Brain pericyte (primary cell): ENCODE measurements at regions not wholly inside any gene's neighbourhood (a gene's known extent, or its start where the extent isn't known, plus 50 kb on each side); places are given as distances from the start of the nearest gene placed in this dataset.

Source experiments
- DNase-seq: peaks from one replicate; pipeline ENCODE4 v3.0.0-alpha.2; 2012; ENCODE audit warnings: low read depth, low spot score

DNA sequence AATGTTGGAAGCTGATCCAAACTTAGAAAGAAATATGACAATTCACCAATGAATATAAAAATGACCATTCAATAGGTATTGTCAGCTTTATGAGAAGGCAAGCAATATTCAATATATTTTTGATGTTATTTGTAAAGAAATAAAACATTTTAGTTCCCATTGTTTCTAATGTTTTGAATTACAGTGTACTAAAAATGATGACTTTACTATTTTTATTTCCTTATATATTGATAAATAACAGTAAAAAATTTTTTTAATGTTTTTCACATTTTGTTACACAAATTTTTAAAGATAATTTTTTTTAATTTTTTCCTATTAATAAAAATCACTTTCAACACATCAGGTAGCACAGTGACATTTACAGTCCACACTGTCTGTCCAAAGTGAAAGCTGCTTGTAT, 565.5 kb upstream of the FAM241A start:
- DNase-seq: no peak

DNA sequence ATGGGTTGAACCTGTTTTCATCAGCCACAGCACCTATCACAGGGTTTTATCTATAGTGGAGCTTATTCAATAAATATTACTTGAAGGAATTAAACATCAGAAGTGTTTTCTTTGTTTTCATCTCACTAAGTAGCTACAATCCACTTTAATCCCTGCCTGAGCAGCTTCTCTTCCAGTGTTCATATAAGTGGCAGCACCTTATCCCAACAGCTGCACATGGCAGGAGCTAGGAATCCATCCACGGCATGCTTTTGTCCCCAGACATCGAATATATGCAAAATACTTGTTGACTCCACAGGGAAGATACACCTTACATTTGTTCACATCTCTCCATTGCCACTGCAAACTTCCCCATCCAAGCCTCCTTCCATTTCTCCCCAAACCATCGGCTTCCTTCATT, 549.8 kb upstream of the FAM241A start:
- DNase-seq: no peak

DNA sequence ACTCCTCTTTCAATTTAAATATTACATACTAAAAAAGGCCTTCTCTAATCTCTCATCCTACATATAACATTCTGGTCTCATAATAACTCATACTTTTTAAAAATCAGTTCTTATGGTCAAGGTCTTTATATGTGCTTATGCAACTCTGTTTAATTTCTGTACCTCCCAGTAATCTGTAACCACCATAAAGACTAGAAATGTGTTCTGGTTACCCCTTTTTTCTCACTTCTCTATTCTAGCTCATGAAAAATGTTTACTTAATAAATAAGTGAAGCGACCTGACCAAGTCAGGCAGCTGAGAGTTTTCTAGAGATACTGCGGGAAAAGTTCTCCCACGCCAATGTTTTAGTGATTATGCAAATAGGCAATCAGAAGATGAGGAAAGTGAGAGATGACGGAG, 548.8 kb upstream of the FAM241A start:
- DNase-seq: no peak

DNA sequence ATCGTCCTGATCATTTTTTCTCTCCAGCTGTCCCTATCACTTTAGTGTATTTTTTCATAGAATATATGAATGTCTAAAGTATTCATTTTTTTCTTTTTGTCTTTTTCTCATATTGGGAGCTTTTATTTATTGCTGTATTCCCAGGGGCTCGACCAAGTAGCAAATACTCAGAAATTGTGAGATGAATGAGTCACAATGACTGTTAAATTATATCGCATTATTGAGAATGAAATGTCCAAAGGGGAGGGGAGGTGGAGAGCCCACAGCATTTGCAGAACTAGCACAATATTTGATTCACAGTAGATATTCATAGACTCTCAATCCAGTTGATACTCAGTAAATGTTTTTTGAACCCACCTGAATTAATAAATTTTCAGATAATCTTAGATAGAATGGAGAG, 543.6 kb upstream of the FAM241A start:
- DNase-seq: no peak

DNA sequence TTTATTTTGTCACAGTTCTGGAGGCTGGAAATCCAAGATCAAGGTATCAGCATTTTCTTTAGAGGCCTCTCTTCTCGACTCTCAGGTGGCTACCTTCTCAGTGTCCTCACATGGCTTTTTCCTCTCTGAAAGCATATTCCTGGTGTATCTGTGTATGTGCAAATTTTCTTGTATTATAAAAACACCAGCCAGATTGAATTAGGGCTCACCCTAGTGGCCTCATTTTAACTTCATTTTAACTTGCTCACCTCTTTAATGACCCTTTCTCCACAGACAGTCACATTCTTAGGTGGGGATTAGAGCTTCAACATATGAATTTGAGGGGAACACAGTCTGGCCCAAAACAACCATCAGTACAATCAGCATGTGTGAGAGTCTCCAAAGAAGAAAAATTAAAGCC, 542.4 kb upstream of the FAM241A start:
- no peak for DNase-seq

DNA sequence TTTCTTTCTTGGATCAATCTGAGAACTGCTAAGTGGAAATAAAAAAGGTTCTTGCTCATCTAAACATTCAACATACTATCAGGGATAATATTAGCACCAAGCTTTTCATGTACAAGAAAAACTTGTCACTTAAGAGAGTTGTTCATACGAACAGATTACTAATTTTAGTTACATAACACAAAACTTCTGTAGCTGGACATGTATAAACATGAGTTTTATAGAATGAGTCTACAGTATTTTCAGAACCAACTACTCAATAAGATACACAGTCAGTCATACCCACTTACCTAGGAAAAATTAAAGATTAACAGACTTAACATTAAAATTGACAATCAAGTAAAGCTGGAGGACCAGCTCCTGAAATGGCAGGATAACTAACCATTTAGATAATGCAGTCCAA, 540.1 kb upstream of the FAM241A start:
- DNase-seq: no peak

DNA sequence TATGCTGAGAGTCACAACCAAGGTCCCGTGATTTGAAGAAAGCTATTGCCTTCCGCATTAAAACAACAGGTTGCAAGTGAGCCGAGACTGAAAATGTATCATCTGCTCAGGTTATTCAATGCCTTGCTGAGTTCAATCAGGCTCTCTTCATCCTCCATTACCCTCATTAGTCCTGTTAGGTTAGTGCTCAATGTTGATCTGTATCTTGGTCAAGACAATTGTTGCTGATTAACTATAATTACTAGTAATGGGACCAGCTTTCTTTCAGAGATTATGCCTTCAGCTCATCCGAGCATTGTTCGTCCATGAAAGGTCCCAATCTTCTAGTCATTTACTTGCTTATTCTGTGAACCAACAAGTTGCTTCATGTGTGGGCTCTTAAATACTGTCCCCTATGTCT, 534.6 kb upstream of the FAM241A start:
- no peak for DNase-seq

DNA sequence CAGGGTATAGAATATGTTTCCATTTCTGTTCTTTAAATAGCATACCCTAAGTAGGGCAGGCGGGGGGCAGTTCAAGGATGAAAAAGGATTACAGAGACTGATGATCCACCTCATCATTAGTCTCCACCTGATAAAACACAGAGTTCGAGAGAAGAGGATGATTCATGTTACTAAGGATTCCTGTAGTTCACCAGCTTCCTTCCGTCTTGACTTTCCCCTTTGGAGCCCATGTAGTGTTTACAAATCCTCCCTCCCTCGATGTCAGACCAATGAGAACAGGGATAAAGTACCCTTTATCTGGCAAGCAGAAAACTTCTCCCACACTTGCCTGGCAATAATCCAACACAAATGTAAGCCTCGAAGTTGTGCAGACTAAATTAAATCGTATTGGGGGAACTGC, 526.3 kb upstream of the FAM241A start:
- DNase-seq: no peak

DNA sequence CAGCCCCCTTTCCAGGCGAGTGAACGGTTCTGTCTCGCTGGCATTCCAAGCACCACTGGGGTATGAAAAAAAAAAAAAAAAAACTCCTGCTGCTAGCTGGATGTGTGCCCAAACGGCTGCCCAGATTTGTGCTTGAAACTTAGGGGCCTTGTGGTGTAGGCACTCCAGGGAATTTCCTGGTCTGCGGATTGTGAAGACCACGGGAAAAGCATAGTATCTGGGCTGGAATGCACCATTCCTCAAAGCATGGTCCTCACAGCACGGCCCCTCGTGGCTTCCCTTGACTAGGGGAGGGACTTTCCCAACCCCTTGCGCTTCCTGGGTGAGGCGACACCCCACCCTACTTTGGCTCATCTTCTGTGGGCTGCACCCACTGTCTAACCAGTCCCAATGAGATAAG, 516.8 kb upstream of the FAM241A start:
- no peak for DNase-seq

DNA sequence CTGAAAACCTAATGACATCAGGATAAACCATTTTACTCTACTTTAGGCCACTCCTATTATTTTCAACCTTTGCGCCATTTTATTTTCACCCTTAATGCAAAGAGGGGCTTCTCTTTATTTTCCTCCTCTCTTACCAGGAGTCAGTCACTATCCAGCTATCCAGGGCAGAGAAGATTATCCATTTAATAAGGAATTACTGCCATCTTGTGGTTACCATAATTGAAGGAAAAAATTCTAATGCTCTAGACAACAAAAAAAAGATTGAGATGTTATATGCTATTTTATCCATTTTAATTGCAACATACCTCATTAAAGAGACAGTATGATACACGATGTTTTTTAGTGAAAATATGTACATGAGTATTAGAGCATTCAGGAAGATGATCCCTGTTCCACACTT, 514.5 kb upstream of the FAM241A start:
- DNase-seq: no peak

DNA sequence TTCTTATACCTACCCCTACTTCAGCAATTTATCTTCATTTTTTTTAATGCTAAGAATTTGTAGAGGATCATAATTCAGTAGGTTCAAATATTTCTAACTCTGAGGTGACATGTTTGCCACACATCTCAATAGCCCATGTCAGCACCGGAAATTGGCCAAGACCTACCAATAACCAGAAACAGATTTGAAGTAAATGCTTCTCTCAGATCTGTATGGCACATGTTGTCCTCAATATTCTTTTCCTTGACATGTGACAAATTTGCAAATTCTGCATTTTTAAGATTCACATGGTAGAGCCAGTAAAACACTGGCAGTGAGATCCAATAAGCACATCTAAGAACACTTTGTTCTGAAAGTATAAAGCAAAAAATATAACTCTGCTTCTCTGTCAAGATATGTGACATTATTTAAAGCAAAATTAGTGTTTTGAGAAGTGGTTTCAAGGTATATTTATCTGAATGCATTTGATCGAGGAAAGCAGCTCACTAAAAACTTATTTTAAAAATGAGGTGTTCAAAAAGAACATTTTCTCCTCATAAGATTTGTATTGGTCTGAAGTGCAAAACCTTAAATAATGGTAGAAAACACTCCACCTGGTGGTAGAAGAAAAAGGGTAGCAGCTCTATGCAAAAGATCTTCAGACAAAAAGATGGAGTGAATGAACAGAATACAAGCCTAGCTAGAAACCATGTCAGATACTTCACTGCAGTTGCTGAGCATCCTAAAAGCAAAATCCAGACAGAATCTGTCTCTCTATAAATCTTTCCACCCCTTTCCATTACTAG, 513.8 kb upstream of the FAM241A start:
- no peak for DNase-seq

DNA sequence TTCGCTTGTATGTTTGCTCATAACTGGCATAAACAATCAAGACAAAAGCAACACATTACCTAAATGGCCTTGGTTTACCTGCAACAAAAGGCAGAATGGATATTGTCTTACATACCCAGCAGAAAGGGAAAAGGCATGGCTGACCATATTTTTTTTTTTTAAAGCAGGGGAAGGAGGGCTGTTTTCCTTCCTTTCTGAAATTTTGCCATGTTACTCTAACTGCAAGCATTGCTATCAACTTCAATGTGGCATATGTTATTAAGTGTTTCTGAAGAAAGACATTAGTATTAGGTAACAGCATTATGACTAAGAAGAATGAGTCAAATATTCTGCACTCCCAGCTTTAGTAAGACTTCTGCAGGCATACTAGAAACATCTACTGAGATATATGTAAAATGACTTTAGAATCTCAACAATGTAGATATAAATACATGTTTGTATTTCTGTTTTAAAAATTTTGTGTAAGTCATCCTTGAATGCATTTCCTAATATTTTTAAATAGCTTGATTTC, 512.6 kb upstream of the FAM241A start:
- DNase-seq: no peak

DNA sequence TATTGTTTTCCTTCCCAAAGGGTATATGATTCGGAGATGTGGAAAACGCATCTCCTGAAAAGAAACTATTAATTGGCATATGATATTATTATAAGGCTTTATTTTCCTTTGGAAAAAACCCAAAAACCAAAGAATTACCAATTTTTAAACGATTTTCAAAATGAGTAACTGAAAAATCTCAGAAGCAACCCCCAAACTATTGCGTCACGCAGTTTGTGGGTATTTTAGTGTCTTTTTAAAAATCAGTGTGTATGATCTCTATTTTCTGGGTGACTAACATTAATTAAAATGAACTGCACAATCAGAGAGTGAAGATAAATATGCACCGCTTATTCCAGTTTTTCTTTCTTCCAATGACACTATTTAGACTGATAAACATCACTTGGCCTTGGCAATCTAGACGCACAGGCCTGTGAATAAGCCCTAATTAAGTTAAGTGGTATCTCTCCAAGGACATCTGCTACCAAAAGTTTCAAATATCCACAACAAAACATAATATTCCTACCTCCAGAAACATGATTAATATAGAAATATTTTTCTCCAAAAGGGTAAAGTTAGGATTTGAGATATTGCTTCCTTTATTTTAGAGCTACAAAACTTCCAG, 511.5 kb upstream of the FAM241A start:
- DNase-seq: no peak

DNA sequence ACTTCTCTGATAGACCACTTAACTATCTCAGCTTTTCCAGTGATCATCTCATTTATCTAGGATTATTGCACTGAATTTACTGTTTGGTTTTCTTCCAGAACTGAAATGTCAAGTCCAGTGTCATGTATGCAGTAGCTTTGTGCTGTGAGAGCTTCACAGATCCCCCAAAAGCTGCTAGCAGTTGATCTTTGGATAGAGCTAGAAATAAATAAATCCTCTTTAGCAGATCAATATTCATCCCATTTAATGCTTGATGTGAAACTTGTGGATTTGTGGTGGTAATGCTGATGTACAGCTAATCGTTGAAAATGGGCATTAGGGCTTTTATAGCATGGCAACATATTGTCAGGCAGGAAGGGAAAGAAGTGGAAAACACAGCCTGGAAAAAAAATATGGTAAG, 509.6 kb upstream of the FAM241A start:
- DNase-seq: no peak

DNA sequence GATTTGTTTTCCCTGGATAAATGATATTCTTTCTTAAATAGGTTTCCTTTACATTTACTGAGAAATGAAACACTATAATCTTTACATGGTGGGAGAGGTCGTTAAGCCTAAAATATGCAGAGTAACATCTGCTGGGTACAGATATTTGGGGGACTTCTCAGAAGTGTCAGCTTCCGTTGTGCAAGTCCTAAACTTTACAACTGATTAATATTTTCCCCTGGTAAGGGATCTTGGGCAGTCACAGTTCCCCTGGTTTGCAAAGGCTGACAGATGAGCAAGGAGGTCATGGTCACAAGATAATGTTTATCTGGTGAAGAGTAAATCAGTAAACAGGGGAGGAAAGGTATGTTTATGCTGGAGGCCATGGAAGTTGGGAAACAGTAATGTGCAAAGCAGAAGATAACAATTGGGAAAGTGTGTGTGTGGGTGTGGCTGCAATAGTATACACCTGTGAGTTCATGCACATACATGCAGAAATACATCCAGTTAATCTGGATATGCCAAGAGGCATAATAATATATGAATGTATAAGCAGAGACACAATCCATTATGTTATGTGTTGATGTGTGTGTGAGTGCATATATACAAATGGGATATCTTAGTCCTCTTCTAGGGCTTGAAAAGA, 508.2 kb upstream of the FAM241A start:
- no peak for DNase-seq

DNA sequence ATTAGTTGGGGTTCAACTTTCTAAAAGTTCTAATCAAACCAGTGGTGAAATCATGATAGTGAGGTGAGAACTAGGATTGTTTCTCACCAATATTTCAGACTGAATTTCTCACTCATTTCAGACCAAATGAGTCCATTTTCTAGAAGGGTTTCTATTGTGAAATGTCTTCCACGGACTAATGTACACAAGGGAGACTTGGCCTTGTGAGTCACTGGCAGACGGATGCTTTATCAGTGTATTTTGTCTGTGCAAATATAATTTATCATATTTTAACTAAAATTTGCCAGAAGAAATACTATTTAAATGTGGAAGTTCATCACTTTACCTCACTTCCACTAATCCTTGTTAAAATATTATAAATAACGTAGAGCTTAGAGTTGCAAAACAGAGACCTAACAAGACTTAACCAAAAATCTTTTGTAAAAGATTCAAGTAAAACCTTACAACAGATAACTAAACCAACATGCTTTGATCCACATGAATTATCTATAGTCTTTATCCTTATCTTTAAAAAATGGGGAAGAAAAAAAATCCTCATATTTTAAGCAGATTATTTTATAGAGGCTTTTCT, 506.0 kb upstream of the FAM241A start:
- DNase-seq: no peak

DNA sequence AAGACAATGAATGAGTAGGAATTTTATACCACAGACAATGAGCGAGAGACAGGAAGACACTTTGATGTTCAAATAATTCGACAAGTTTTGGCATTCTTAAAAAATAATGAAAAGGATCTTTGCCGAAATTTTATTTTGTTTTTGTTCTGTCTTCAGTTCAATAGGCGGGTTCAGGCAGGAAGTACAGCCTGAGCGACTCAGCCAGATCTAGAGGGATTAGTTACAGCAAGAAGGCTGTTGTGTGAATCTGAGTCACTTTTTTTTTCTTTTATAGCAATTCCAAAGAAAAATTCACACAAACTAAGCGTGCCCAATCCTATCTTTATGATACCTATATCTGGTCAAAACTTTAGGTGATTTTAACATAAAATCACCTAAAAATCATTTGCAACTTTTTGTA, 505.4 kb upstream of the FAM241A start:
- no peak for DNase-seq

DNA sequence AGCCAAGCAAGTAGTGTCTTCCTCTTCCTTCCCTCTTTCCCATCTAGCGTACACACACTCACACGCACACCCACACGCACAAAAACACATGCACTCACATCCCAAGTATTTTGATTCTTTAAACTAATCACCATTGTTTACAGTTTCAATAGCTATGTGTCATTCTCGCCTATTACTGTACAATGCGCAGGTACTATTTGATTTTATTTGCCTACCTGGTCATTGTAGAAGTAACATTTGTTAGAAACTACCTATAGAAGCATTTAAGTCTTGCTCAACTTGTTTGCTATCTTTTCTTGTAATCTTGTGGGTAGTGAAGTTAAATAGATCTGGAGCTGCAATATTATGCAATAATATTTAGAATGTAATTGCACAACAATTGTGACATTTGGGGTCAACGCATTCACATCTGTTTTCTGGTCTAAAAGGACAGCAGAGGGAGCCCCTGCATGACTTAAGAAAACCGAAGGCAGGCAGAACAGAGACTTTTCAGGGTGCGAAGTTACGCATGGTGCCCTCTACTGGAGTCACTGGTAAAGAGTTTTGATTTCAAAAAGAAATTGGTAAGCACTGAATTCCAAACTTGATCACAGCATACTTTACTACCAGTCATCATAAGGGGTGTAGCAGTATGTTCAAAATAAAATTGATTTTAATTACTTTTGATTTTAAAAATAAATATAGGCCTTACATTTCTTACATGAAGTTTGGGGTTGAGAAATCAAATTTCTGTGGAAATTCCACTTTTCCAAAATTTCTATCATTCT, 503.3 kb upstream of the FAM241A start:
- DNase-seq: peak; percentile 20

DNA sequence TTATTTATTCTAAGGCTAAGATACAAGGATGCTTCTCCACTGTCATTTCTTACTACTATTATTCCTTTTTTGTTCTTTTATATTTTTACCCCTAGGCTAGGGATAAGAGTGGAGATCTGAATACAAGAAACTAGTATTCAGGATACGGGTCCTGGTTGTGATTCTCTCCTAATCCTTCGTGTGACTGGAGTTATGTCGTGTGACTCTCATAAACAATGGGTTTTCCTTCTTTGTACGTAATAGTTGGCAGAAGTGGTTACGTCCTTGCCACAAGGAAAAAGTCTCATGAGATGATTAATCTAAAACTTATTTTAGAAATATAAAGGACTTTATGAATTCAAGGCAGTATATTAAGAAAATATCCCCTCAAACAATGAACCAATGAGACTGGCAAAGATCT, 497.2 kb upstream of the FAM241A start:
- no peak for DNase-seq

DNA sequence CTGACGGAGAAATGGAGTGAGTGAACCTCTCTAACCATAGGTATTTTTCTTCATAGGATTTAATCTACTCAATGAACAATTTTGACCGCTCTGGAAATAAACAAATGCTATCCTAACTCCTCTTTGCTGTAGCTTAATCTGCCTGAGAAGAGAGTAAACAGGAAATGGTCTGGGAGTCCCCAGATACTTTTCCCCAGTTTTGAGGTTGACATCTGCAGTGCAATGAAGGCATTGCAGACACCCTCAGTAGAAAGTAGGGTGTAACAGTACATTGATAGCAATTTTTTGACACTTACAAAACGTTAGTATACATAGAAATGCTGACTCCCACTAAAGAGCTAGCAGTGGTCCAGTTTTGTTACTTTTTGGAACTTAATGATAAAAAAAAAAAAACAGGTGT, 495.9 kb upstream of the FAM241A start:
- DNase-seq: no peak

DNA sequence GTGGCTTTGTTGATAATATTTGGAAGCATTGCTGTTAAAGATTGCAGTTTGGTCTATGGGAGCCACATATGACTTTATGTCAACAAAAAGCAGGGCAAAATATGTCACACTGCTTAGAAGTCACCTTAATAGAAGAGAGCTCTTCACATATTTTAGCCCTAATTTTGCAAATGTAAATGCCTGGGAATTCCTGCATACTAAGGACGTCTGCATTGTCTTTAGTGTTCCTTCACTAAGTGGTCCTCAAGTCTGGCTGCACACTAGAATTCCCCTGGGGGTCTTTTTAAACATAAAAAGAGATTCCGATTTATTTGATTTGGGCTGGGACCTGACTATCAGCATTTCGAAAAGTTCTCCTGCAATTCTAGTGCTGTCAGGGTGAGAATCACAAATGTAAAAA, 495.1 kb upstream of the FAM241A start:
- DNase-seq: no peak

DNA sequence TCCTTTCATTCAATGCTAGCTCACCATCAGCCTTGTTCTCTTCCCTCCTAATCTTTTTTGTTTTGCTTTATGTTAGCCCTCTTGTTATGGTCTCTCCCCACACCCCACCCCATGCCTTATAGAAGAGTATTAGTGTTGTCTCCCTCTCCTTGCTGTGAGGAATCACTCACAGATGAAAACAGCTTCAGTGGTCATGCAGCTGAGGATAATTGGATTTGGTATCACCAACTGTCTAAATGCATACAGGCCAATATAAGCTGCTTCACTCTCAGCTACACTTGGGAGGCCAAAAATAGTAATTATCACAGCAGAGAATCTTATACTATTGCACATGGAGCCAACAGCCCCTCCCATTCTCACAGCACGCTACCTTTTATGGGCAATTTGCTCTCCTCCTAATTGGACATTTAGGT, 494.6 kb upstream of the FAM241A start:
- DNase-seq: no peak
